Body of pancreas (tissue), 4 donors: ENCODE measurements at regions not wholly inside any gene's neighbourhood (a gene's known extent, or its start where the extent isn't known, plus 50 kb on each side); places are given as distances from the start of the nearest gene placed in this dataset.

Experiments used
- POLR2A ChIP-seq, 3 donors: fragments of 450-650 bp; IDR thresholded peaks; one replicate each; pipeline ENCODE4 v1.6.1; 2016; ENCODE audit warnings: antibody characterized with exemption in 3 of 3, mild to moderate bottlenecking in 2 of 3
- TF ChIP-seq, protein P1 (sequence below), 7 experiments: fragments of 450-650 bp in 4 of 7; fragments of 200-600 bp in 3 of 7; sonication (generic) in 3 of 7; IDR thresholded peaks; one replicate each; pipeline ENCODE4 v1.5.1; 2016 to 2019; ENCODE audit warnings: antibody characterized with exemption in 7 of 7

DNA sequence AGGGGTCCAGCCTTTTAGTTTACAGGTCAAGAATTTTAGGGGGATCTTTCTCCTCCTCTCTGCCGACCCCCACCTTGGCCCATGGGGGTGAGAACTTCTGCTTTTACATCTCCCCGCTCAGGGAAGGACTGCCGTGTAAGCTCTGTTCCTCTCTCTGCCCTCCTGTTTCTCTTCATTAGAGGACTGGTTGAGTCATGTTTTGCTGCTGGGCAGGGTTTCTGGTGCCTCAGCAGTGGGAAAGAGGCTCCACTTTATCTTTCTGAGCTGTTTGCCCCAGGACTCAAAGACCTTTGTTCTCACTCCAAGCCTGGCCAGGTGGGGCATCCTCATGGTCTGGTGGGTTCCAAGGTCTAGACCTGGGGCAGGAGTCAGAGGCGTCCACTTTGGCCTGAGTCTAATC, 93.0 kb downstream of the UTP18 start:
- TF ChIP-seq, protein P1, sequence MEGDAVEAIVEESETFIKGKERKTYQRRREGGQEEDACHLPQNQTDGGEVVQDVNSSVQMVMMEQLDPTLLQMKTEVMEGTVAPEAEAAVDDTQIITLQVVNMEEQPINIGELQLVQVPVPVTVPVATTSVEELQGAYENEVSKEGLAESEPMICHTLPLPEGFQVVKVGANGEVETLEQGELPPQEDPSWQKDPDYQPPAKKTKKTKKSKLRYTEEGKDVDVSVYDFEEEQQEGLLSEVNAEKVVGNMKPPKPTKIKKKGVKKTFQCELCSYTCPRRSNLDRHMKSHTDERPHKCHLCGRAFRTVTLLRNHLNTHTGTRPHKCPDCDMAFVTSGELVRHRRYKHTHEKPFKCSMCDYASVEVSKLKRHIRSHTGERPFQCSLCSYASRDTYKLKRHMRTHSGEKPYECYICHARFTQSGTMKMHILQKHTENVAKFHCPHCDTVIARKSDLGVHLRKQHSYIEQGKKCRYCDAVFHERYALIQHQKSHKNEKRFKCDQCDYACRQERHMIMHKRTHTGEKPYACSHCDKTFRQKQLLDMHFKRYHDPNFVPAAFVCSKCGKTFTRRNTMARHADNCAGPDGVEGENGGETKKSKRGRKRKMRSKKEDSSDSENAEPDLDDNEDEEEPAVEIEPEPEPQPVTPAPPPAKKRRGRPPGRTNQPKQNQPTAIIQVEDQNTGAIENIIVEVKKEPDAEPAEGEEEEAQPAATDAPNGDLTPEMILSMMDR (IDR thresholded peaks at IDR 0.05), result no peak
- TF ChIP-seq POLR2A (IDR thresholded peaks at IDR 0.05), result no peak
